ENCODE measurements at regions not wholly inside any gene's neighbourhood (a gene's known extent, or its start where the extent isn't known, plus 50 kb on each side); places are given as distances from the start of the nearest gene placed in this dataset.

GRCh38 chr22:49241174-49241851 lies 586.4 kb downstream of the BRD1 start:
- CTCF ChIA-PET = no interaction called here
- Histone ChIP-seq H3K27ac (ENCODE audit: low read depth, low read length) (no peak overlapping the region), H3K27me3 (ENCODE audit: insufficient read depth, low read length, poor library complexity, severe bottlenecking) (no peaks in the 10 kb centered on the region), H3K4me1 (ENCODE audit: insufficient read depth, low read length) (no peaks in the 10 kb centered on the region), H3K36me3 (ENCODE audit: insufficient read depth, low read length) (no peaks in the 10 kb centered on the region), H3K9me3 (ENCODE audit: low read length) (no peaks in the 10 kb centered on the region), H3K4me3 (ENCODE audit: low read length) (no peak overlapping the region)
- H3K36me3 Mint-ChIP-seq = no peaks in the 10 kb centered on the region
- H3K4me1 Mint-ChIP-seq = no peaks in the 10 kb centered on the region
- H3K9me3 Mint-ChIP-seq = no peaks in the 10 kb centered on the region
- DNase-seq = no peak
- POLR2A ChIA-PET = no interaction called here
- peak overlapping the region in 1 of 8 donors; percentile 9 for H3K27ac Mint-ChIP-seq
- no peak overlapping the region for H3K4me3 Mint-ChIP-seq
- peaks cover 0 to 9% of the 10 kb centered on the region in 2 donors for H3K27me3 Mint-ChIP-seq

- H3K4me1 Mint-ChIP-seq = no peaks in the 10 kb centered on the region
- H3K27ac ChIP-seq (ENCODE audit: low read depth, low read length) = no peak overlapping the region
- no peaks in the 10 kb centered on the region for H3K4me1 ChIP-seq (ENCODE audit: insufficient read depth, low read length)
- H3K36me3 ChIP-seq (ENCODE audit: insufficient read depth, low read length) = no peaks in the 10 kb centered on the region
- H3K36me3 Mint-ChIP-seq = no peaks in the 10 kb centered on the region
- H3K27ac Mint-ChIP-seq = no peak overlapping the region
- no peaks in the 10 kb centered on the region for H3K9me3 Mint-ChIP-seq
- POLR2A ChIA-PET = no interaction called here
- H3K9me3 ChIP-seq (ENCODE audit: low read length) = no peaks in the 10 kb centered on the region
- no peak overlapping the region for H3K4me3 ChIP-seq (ENCODE audit: low read length)
- H3K4me3 Mint-ChIP-seq = no peak overlapping the region
- H3K27me3 Mint-ChIP-seq = peaks cover 3 to 9% of the 10 kb centered on the region in 2 donors
- no peaks in the 10 kb centered on the region for H3K27me3 ChIP-seq (ENCODE audit: insufficient read depth, low read length, poor library complexity, severe bottlenecking)
- CTCF ChIA-PET = no interaction called here
- DNase-seq = no peak
Measured at GRCh38 chr22:49240472-49240871, 587.2 kb downstream of the BRD1 start.

- ChIA-PET CTCF (no interaction called here), POLR2A (no interaction called here)
- Mint-ChIP-seq H3K36me3 (no peaks in the 10 kb centered on the region), H3K27ac (no peak overlapping the region), H3K4me1 (no peaks in the 10 kb centered on the region), H3K27me3 (peaks cover 4 to 9% of the 10 kb centered on the region in 2 donors), H3K4me3 (no peak overlapping the region), H3K9me3 (no peaks in the 10 kb centered on the region)
- H3K36me3 ChIP-seq (ENCODE audit: insufficient read depth, low read length) = no peaks in the 10 kb centered on the region
- H3K9me3 ChIP-seq (ENCODE audit: low read length) = no peaks in the 10 kb centered on the region
- H3K27ac ChIP-seq (ENCODE audit: low read depth, low read length) = no peak overlapping the region
- no peak for DNase-seq
- H3K4me3 ChIP-seq (ENCODE audit: low read length) = no peak overlapping the region
- H3K27me3 ChIP-seq (ENCODE audit: insufficient read depth, low read length, poor library complexity, severe bottlenecking) = no peaks in the 10 kb centered on the region
- H3K4me1 ChIP-seq (ENCODE audit: insufficient read depth, low read length) = no peaks in the 10 kb centered on the region
Measured at GRCh38 chr22:49240016-49240380, 587.7 kb downstream of the BRD1 start.

- Histone ChIP-seq H3K4me3 (ENCODE audit: low read length) (no peak overlapping the region), H3K9me3 (ENCODE audit: low read length) (no peaks in the 10 kb centered on the region), H3K27me3 (ENCODE audit: insufficient read depth, low read length, poor library complexity, severe bottlenecking) (no peaks in the 10 kb centered on the region), H3K27ac (ENCODE audit: low read depth, low read length) (no peak overlapping the region), H3K36me3 (ENCODE audit: insufficient read depth, low read length) (no peaks in the 10 kb centered on the region), H3K4me1 (ENCODE audit: insufficient read depth, low read length) (no peaks in the 10 kb centered on the region)
- ChIA-PET POLR2A (no interaction called here), CTCF (no interaction called here)
- Mint-ChIP-seq H3K4me1 (no peaks in the 10 kb centered on the region), H3K27ac (no peak overlapping the region), H3K27me3 (peaks cover 8 to 9% of the 10 kb centered on the region in 2 donors), H3K36me3 (no peaks in the 10 kb centered on the region), H3K9me3 (no peaks in the 10 kb centered on the region), H3K4me3 (no peak overlapping the region)
- no peak for DNase-seq
Measured at GRCh38 chr22:49239264-49240015, 588.2 kb downstream of the BRD1 start.

GRCh38 chr22:49238181-49239141 lies 589.2 kb downstream of the BRD1 start:
- no peak overlapping the region for H3K27ac Mint-ChIP-seq
- no peaks in the 10 kb centered on the region for H3K36me3 ChIP-seq (ENCODE audit: insufficient read depth, low read length)
- H3K27me3 ChIP-seq (ENCODE audit: insufficient read depth, low read length, poor library complexity, severe bottlenecking) = no peaks in the 10 kb centered on the region
- POLR2A ChIA-PET = no interaction called here
- no peaks in the 10 kb centered on the region for H3K4me1 ChIP-seq (ENCODE audit: insufficient read depth, low read length)
- no peak overlapping the region for H3K27ac ChIP-seq (ENCODE audit: low read depth, low read length)
- H3K9me3 ChIP-seq (ENCODE audit: low read length) = no peaks in the 10 kb centered on the region
- CTCF ChIA-PET = no interaction called here
- no peaks in the 10 kb centered on the region for H3K9me3 Mint-ChIP-seq
- H3K4me1 Mint-ChIP-seq = no peaks in the 10 kb centered on the region
- H3K27me3 Mint-ChIP-seq = peaks cover 10% of the 10 kb centered on the region in 2 donors
- no peak overlapping the region for H3K4me3 ChIP-seq (ENCODE audit: low read length)
- H3K36me3 Mint-ChIP-seq = no peaks in the 10 kb centered on the region
- DNase-seq = no peak
- H3K4me3 Mint-ChIP-seq = no peak overlapping the region

GRCh38 chr22:49237703-49238102 lies 590.0 kb downstream of the BRD1 start:
- Mint-ChIP-seq H3K9me3 (no peaks in the 10 kb centered on the region), H3K4me3 (no peak overlapping the region), H3K27me3 (peaks cover 10 to 15% of the 10 kb centered on the region in 2 donors), H3K4me1 (no peaks in the 10 kb centered on the region), H3K27ac (no peak overlapping the region), H3K36me3 (no peaks in the 10 kb centered on the region)
- Histone ChIP-seq H3K36me3 (ENCODE audit: insufficient read depth, low read length) (no peaks in the 10 kb centered on the region), H3K27ac (ENCODE audit: low read depth, low read length) (no peak overlapping the region), H3K4me3 (ENCODE audit: low read length) (no peak overlapping the region), H3K27me3 (ENCODE audit: insufficient read depth, low read length, poor library complexity, severe bottlenecking) (no peaks in the 10 kb centered on the region), H3K9me3 (ENCODE audit: low read length) (no peaks in the 10 kb centered on the region), H3K4me1 (ENCODE audit: insufficient read depth, low read length) (no peaks in the 10 kb centered on the region)
- CTCF ChIA-PET = no interaction called here
- POLR2A ChIA-PET = no interaction called here
- DNase-seq = no peak

- H3K27ac ChIP-seq (ENCODE audit: low read depth, low read length) = no peak overlapping the region
- no peaks in the 10 kb centered on the region for H3K9me3 ChIP-seq (ENCODE audit: low read length)
- Mint-ChIP-seq H3K4me1 (no peaks in the 10 kb centered on the region), H3K4me3 (no peak overlapping the region), H3K27me3 (peaks cover 10 to 15% of the 10 kb centered on the region in 2 donors), H3K27ac (no peak overlapping the region), H3K36me3 (no peaks in the 10 kb centered on the region), H3K9me3 (no peaks in the 10 kb centered on the region)
- ChIA-PET POLR2A (no interaction called here), CTCF (no interaction called here)
- no peaks in the 10 kb centered on the region for H3K4me1 ChIP-seq (ENCODE audit: insufficient read depth, low read length)
- H3K27me3 ChIP-seq (ENCODE audit: insufficient read depth, low read length, poor library complexity, severe bottlenecking) = no peaks in the 10 kb centered on the region
- H3K36me3 ChIP-seq (ENCODE audit: insufficient read depth, low read length) = no peaks in the 10 kb centered on the region
- H3K4me3 ChIP-seq (ENCODE audit: low read length) = no peak overlapping the region
- DNase-seq = no peak
Measured at GRCh38 chr22:49237279-49237678, 590.4 kb downstream of the BRD1 start.

- DNase-seq = no peak
- Histone ChIP-seq H3K27ac (ENCODE audit: low read depth, low read length) (no peak overlapping the region), H3K36me3 (ENCODE audit: insufficient read depth, low read length) (no peaks in the 10 kb centered on the region), H3K4me1 (ENCODE audit: insufficient read depth, low read length) (no peaks in the 10 kb centered on the region), H3K4me3 (ENCODE audit: low read length) (no peak overlapping the region), H3K27me3 (ENCODE audit: insufficient read depth, low read length, poor library complexity, severe bottlenecking) (no peaks in the 10 kb centered on the region), H3K9me3 (ENCODE audit: low read length) (no peaks in the 10 kb centered on the region)
- Mint-ChIP-seq H3K4me3 (no peak overlapping the region), H3K9me3 (no peaks in the 10 kb centered on the region), H3K36me3 (no peaks in the 10 kb centered on the region), H3K27ac (no peak overlapping the region), H3K27me3 (peaks cover 8 to 15% of the 10 kb centered on the region in 2 donors), H3K4me1 (no peaks in the 10 kb centered on the region)
- ChIA-PET CTCF (no interaction called here), POLR2A (no interaction called here)
Measured at GRCh38 chr22:49236541-49237075, 591.1 kb downstream of the BRD1 start.

All from CD8-positive, alpha-beta memory T cell (primary cell).